Stimulated activated naive CD8-positive, alpha-beta T cell treated with anti-CD3 and anti-CD28 coated beads, Interleukin-15, amount 100 ng/mL, for 72 hours (primary cell): ENCODE measurements at regions not wholly inside any gene's neighbourhood (a gene's known extent, or its start where the extent isn't known, plus 50 kb on each side); places are given as distances from the start of the nearest gene placed in this dataset.
"Not testable (repeated sequence)": the region's sequence is repeated elsewhere in the genome, so short reads cannot be mapped to it uniquely, and the experiment has no call there.

Experiments used
- ATAC-seq: fragments of 150-1000 bp; cut with Tn5 transposase; 2 replicates; pipeline ENCODE4 v1.10.0; 2021; ENCODE audit warnings: mild to moderate bottlenecking, moderate library complexity
- DNase-seq, 2 donors: peaks; one replicate each; pipeline ENCODE4 v3.0.0; 2021 to 2022
- H3K27ac Mint-ChIP-seq, 2 donors: one replicate each; pipeline ENCODE4 v1.8.0; 2022; ENCODE audit warnings: mild to moderate bottlenecking in 2 of 2, mixed read lengths in 2 of 2, moderate library complexity in 2 of 2
- H3K27me3 Mint-ChIP-seq: one replicate; pipeline ENCODE4 v1.8.0; 2022; ENCODE audit warnings: mixed read lengths
- H3K4me1 Mint-ChIP-seq: one replicate; pipeline ENCODE4 v1.8.0; 2022; ENCODE audit warnings: mild to moderate bottlenecking, mixed read lengths
- H3K4me3 Mint-ChIP-seq, 2 donors: one replicate each; pipeline ENCODE4 v1.8.0; 2022; ENCODE audit warnings: mild to moderate bottlenecking in 2 of 2, mixed read lengths in 2 of 2, moderate library complexity in 1 of 2
- H3K9me3 Mint-ChIP-seq, 2 donors: one replicate each; pipeline ENCODE4 v1.8.0; 2022; ENCODE audit warnings: mixed read lengths in 2 of 2

DNA sequence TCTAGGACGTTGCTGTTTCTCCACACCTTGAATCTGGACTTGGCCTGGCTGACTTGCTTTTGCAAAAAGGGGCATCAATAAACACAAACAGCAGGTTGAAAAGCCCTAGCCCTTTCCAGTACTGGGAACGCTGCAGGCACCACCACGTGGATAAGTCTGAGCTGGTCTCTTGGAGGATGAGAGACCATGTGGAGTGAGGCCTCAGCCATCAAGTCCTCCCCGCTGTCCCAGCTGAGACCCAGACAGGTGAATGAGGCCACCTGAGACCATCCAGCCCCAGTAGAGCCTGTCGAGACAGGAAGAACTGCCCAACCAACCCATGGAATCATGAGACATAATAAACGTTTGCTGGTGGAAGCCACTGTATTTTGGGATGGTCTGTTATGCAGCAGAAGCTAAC, 688.7 kb downstream of the PTPRU start:
- Mint-ChIP-seq H3K27ac (no peak overlapping the region), H3K4me3 (no peak overlapping the region), H3K27me3 (peaks cover 34% of the 10 kb centered on the region), H3K4me1 (no peaks in the 10 kb centered on the region), H3K9me3 (no peaks in the 10 kb centered on the region)
- ATAC-seq (no peak), DNase-seq (no peak)

DNA sequence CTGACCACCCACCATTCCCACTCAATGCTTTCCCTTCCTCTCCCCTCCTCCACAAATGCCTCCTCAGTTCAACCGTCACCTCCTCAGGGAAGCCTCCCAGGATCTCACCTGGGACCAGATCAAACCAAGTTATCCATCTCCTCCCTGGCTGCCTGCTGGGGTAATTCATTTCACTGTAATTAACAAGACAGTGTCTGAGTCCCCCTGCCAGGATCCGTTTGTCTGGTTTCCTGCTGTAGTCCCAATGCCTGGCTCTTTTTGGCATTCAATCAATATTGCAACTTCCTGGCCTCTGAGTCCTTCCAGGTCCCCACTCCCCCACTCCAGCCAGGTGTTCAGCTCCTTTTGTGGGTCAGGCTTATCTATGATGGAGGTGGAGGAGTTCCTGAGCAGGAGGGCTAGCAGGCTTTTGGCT, 687.7 kb downstream of the PTPRU start:
- Mint-ChIP-seq H3K4me3 (no peak overlapping the region), H3K27me3 (peaks cover 34% of the 10 kb centered on the region), H3K9me3 (no peaks in the 10 kb centered on the region), H3K27ac (no peak overlapping the region), H3K4me1 (no peaks in the 10 kb centered on the region)
- ATAC-seq (no peak), DNase-seq (no peak)

DNA sequence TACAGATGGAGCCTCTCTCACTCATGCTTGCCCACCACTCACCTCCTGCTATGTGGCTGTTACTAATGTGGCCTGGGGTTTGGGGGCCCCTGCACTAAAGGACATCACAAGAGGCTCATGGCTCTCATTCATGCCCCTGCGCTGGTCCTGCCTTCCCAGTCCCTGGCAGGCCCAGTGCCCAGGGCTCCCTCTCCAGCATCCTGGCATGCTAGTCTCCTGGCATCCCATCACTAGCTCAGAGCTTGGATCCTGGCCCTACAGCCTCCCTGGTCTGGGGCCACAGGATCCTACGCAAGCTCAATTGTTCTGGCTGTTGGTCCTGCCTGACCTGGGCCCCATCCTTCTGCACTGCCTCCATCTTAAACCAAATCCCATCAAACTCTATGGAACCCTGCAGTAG, 685.4 kb downstream of the PTPRU start:
- peaks cover 34% of the 10 kb centered on the region for H3K27me3 Mint-ChIP-seq
- no peak overlapping the region for H3K27ac Mint-ChIP-seq
- no peaks in the 10 kb centered on the region for H3K4me1 Mint-ChIP-seq
- ATAC-seq, result no peak
- H3K9me3 Mint-ChIP-seq, result no peaks in the 10 kb centered on the region
- no peak for DNase-seq
- H3K4me3 Mint-ChIP-seq, result no peak overlapping the region

DNA sequence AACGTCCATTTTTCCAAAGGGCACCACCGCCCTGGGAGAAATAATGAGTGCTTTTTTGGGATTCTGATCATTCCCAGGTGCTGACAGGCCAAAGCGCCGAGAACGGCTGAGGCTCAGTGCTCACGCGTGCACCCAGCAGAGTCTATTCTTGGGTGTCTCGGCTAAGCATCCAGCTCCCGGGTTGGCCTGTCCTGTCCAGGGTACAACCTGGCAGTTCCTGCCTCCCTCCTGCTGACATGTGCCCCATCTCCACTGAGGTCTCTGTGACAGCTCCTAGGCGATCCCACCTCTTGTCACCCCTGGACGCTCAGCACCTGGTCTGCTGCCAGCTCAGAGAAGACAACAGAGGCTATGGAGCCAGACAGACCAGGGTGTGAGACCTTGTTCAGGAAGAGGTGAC, 684.5 kb downstream of the PTPRU start:
- DNase-seq, result no peak
- H3K4me1 Mint-ChIP-seq, result no peaks in the 10 kb centered on the region
- H3K27me3 Mint-ChIP-seq, result peaks cover 29% of the 10 kb centered on the region
- no peaks in the 10 kb centered on the region for H3K9me3 Mint-ChIP-seq
- ATAC-seq, result no peak
- no peak overlapping the region for H3K27ac Mint-ChIP-seq
- H3K4me3 Mint-ChIP-seq, result no peak overlapping the region

DNA sequence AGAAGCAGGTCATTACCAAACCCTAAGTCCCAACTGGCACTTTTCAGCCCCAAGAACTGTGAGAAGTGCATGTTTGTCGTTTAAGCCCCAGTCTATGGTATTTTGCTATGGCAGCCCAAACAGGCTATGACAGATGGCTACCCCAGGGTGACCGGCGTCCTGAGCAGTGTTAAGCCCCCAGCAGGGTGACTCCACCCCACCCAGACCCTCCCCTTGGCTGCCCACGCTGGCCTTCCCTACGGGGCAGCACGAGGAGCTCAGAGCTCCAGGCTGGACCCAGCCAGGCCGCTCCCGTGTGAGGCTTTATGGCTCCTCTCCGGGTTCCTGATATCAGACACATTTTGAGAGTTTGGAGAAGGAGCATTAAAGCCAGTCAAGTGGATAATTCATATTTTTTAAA, 684.0 kb downstream of the PTPRU start:
- H3K9me3 Mint-ChIP-seq, result no peaks in the 10 kb centered on the region
- ATAC-seq (no peak), DNase-seq (no peak)
- peaks cover 33% of the 10 kb centered on the region for H3K27me3 Mint-ChIP-seq
- no peak overlapping the region for H3K27ac Mint-ChIP-seq
- H3K4me1 Mint-ChIP-seq, result no peaks in the 10 kb centered on the region
- no peak overlapping the region for H3K4me3 Mint-ChIP-seq

DNA sequence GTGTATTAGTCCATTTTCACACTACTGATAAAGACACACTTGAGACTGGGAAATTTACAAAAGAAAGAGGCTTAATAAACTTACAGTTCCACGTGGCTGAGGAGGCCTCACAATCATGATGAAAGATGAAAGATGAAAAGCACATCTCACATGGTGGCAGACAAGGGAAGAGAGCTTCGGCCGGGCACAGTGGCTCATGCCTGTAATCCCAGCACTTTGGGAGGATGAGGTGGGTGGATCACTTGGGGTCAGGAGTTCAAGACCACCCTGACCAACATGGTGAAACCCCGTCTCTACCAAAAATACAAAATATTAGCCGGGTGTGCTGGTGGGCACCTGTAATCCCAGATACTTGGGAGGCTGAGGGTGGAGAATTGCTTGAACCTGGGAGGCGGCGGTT, 682.7 kb downstream of the PTPRU start:
- H3K27ac Mint-ChIP-seq, H3K9me3 Mint-ChIP-seq, H3K4me3 Mint-ChIP-seq, DNase-seq, ATAC-seq, H3K4me1 Mint-ChIP-seq: not testable (repeated sequence)
- H3K27me3 Mint-ChIP-seq, result peaks cover 31% of the 10 kb centered on the region

DNA sequence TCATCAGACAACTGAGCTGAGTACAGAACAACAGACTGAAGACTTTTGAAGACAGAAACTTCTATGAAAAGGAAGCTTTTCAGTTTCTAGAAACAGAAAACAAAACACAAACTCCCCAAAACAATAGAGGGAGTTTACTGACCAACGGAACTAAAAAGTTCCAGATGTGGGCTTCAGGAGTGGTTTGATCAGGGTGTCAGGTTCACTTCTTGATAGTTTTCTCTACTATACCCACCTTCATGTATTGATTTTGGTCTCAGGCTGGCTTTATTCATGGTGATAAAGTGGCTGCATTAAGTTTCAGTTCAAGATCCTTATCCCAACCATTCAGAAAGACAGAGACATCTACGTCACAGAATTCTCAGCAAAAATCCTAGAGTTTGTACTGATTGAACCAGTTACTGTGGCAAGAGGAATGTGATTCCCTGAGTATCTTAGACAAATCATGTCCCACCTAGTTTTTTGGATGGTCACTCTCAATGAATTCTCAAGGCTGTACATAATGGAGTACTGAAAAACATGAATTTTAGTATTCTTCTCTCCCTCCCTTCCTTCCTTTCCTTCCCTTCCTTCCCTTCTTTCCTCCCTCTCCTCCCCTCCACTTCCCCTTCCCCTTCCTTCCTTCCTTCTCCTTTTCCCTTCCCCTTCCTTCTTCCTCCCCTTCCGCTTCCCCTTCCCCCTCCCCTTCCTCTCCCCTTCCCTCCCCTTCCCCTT, 680.5 kb downstream of the PTPRU start:
- H3K4me3 Mint-ChIP-seq, result no peak overlapping the region
- no peaks in the 10 kb centered on the region for H3K4me1 Mint-ChIP-seq
- H3K27ac Mint-ChIP-seq, result no peak overlapping the region
- no peaks in the 10 kb centered on the region for H3K9me3 Mint-ChIP-seq
- ATAC-seq (no peak), DNase-seq (no peak)
- H3K27me3 Mint-ChIP-seq, result peaks cover 46% of the 10 kb centered on the region

DNA sequence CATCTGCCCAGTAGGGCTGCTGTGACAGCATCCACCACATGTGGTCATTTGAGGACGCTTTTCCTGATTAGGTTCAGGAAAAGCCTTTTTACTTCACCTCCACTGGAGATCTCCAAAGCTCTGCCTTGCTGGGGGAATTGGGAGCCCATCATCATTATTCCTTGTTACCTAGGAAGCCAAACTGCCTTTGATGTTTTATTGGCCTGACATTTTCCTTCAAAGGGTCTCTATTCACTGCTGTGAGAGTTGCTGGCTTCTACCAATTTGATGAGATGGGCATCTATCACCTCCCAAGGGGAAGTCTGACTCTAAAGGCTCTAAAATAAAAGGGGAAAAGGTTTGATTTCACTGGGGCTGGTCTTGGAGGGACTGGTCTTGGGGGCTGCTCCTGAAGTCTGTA, 678.6 kb downstream of the PTPRU start:
- ATAC-seq, result no peak
- Mint-ChIP-seq H3K4me3 (no peak overlapping the region), H3K27me3 (peaks cover 47% of the 10 kb centered on the region), H3K4me1 (no peaks in the 10 kb centered on the region), H3K27ac (peak overlapping the region in 1 of 2 donors; percentile 27), H3K9me3 (no peaks in the 10 kb centered on the region)
- DNase-seq, result no peak

DNA sequence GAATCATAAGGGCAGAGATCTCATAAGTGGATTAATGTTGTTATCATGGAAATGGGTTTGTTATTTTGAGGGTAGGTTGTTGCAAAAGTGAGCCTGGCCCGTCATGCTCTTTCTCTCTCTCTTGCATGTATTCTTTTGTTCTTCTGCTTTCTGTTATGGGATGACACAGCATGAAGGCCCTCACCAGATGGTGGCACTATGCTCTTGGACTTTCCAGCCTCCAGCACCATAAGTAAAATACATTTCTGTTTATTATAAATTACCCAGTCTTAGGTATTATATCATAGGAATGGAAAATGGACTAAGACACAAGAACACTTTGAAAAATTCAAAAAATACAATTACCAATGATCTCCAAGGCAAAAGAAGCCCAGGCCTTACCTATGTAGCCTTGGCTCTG, 676.1 kb downstream of the PTPRU start:
- Mint-ChIP-seq H3K4me1 (no peaks in the 10 kb centered on the region), H3K27me3 (peaks cover 45% of the 10 kb centered on the region)

DNA sequence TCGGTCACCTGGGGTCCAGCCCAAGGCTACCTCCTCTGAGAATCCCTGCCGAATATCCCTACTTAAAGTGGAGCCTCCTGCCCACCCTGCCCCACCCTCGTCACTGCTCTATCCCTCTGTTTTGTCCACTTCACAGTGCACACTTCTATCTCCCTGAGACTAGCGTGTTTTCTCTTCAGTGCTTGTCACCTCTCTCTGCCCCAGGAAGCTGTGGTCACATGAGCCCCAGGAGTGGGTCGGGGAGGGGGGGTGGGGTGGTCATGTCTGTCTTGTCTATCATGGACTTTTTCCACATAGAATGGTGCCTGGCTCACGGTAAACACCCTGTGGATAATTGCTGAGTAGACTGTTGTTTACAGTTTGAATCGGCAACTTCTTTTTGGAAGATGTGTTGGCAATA, 673.6 kb downstream of the PTPRU start:
- no peak overlapping the region for H3K27ac Mint-ChIP-seq
- H3K4me1 Mint-ChIP-seq, result no peaks in the 10 kb centered on the region
- no peaks in the 10 kb centered on the region for H3K9me3 Mint-ChIP-seq
- no peak overlapping the region for H3K4me3 Mint-ChIP-seq
- H3K27me3 Mint-ChIP-seq, result peaks cover 30% of the 10 kb centered on the region
- no peak for ATAC-seq
- no peak for DNase-seq

More for the DNA sequence above, 676.1 kb downstream of the PTPRU start:
- DNase-seq (no peak), ATAC-seq (no peak)
- no peak overlapping the region for H3K27ac Mint-ChIP-seq
- H3K4me3 Mint-ChIP-seq, result no peak overlapping the region
- H3K9me3 Mint-ChIP-seq, result no peaks in the 10 kb centered on the region

DNA sequence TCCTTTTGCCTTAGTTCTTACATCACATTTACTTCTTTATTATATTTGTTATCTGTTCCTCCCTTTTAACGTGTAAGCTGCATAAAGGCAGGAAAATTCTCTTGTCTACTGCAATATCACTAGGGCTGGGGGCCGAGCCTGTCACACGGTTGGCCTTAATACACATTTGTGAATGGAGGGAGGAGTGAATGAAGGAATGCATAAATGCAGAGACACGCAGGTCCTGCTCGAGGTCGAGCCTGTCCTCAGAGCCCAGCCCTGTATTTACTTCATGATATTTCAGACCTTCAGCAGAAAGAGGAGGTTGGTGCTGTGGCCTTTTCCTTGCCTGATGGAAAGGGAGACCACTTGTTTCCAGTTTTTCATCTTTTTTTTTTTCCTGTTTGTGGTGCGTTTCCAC, 671.3 kb downstream of the PTPRU start:
- DNase-seq, result no peak
- no peaks in the 10 kb centered on the region for H3K9me3 Mint-ChIP-seq
- no peak for ATAC-seq
- no peaks in the 10 kb centered on the region for H3K4me1 Mint-ChIP-seq
- H3K4me3 Mint-ChIP-seq, result no peak overlapping the region
- H3K27ac Mint-ChIP-seq, result no peak overlapping the region
- peaks cover 18% of the 10 kb centered on the region for H3K27me3 Mint-ChIP-seq

DNA sequence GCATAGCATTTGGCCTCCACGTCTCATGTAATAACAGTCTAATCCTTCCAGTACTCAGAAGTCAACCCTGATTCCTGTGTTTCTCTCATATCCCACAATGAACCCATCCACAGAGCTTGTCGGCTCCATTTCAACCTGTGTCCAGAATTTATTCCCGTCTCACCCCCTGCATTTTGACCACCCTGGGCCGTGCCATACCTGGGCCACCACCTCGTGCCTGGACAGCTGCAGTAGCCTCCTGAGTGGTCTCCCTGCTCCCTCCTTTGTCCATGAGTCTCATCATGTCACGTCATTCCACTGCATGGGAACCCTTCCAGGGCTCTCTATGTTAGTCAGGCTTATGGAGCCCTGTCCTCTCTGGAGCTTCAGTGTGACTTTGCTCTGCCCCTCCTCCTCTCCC, 670.6 kb downstream of the PTPRU start:
- Mint-ChIP-seq H3K4me3 (no peak overlapping the region), H3K27me3 (peaks cover 11% of the 10 kb centered on the region), H3K27ac (no peak overlapping the region), H3K9me3 (no peaks in the 10 kb centered on the region), H3K4me1 (no peaks in the 10 kb centered on the region)
- DNase-seq (no peak), ATAC-seq (no peak)

DNA sequence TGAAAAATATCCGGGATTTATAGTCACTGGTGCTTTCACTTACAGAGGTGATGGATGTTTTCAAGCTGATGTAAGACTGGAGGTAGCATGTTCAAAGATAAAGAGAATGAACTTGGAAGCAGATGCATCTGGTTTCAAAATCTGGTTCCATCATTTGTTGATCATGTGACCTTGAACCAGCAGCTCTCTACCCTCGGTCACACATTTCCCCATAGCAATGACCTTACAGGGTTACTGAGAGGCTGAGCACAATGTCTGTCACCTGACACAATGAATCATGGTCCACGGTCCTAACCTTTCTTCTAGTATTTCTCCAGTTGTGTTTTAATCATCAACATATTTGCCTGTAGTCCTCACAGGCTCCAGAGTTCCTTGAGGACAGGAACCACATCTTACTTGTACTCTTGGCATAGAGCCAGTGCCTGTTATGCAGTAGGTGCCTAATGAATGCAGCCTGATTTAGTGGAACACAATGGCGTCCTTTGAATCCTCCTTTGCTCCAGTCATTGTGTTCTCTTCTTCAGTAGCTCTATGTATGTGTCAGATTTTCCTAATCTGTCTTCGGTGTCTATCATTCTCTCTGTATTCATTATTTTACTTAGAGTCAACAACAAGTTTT, 667.3 kb downstream of the PTPRU start:
- Mint-ChIP-seq H3K27me3 (peaks cover 7% of the 10 kb centered on the region), H3K4me3 (no peak overlapping the region), H3K9me3 (no peaks in the 10 kb centered on the region), H3K4me1 (no peaks in the 10 kb centered on the region), H3K27ac (no peak overlapping the region)
- ATAC-seq (no peak), DNase-seq (no peak)

DNA sequence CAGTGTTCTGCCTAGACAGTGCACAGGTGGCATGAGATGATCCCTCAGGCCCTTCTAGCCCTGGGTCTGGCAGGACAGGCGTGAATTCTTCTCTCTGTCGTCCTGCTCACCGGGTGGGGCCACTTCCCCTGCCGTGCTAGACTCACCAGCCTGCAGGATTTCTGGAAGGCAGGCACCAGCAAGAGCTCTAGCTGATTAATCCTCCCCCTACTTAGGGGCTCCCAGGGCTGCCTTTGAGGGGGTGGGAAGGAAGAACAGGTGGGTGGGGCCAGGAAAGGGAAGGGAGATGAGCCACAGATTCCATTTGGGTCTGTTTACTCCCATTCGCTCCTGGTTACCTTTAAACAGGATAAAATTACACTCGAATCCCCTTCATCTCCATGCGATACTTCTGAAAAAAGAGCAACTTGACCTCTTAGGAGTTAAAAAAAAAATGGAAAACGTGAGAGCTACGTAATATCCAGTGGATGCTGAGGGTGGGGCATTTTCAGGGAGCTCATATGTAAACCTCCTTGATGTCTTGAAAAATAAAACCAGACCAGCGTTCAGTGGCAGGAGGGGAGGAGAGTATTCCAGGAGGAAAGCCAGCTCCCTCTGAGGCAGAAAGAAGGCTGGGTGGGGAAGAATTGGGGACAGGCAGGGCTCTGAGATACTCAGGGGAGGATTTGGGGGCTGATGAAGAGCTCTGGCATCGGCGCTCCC, 665.5 kb downstream of the PTPRU start:
- H3K27ac Mint-ChIP-seq, result no peak overlapping the region
- peaks cover 17% of the 10 kb centered on the region for H3K27me3 Mint-ChIP-seq
- ATAC-seq (no peak), DNase-seq (no peak)
- no peak overlapping the region for H3K4me3 Mint-ChIP-seq
- no peaks in the 10 kb centered on the region for H3K9me3 Mint-ChIP-seq
- no peaks in the 10 kb centered on the region for H3K4me1 Mint-ChIP-seq

DNA sequence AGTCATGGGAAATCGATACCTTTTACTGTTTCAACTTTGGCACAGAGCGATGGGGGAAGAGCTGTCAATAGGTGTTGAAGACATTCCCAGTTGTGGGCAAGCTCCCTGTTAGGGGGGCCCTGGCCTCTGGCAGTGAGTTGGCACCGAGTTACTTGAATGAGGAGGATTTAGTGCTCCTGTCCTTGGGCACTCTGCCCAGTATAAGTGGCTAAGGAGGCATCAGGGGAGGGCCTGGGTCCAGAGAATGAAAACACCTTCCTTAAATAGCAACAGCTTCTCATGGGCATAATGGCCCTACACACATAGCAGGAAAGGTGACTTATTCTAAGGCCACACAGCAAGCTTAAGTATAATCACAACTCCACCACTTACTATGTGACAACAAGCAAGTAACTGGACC, 664.4 kb downstream of the PTPRU start:
- Mint-ChIP-seq H3K4me3 (no peak overlapping the region), H3K27me3 (peaks cover 28% of the 10 kb centered on the region), H3K27ac (peak overlapping the region in 1 of 2 donors; percentile 74), H3K9me3 (no peaks in the 10 kb centered on the region), H3K4me1 (no peaks in the 10 kb centered on the region)
- ATAC-seq (no peak), DNase-seq (no peak)

DNA sequence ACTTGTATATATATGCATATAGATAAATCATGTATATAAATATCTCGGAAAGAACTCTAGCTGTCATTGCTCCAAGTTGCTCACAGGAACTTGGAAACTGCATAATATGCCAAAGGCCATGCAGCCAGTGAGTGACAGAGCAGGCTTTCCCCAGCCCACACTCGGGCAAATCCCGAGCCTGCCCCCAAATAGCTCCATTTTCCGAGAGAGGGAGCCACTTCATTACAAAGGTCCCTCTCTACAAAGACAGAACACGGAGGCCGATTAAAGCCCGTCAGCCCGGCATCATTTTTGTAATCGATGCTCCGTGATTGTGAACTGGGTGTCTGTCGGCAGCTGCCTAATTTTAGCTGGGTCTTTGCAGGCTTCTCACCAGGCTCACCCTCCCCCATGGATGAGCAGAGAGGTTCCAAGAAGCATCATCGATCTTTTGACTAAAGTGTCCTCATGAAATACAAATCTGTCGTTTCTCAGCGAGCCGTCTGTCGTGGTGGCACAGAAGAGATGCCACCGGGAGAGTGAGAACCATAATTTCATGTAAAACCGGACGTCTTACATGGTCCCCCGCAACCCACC, 663.9 kb downstream of the PTPRU start:
- peaks cover 33% of the 10 kb centered on the region for H3K27me3 Mint-ChIP-seq
- DNase-seq, result no peak

More for the DNA sequence above, 663.9 kb downstream of the PTPRU start:
- Mint-ChIP-seq H3K4me1 (no peaks in the 10 kb centered on the region), H3K27ac (peak overlapping the region in 1 of 2 donors; percentile 74), H3K9me3 (no peaks in the 10 kb centered on the region), H3K4me3 (no peak overlapping the region)
- ATAC-seq, result no peak
